SHP77 (cell line): ENCODE measurements at regions not wholly inside any gene's neighbourhood (a gene's known extent, or its start where the extent isn't known, plus 50 kb on each side); places are given as distances from the start of the nearest gene placed in this dataset.
"Not testable (repeated sequence)": the region's sequence is repeated elsewhere in the genome, so short reads cannot be mapped to it uniquely, and the experiment has no call there.

Experiments
- DNase-seq, 2 experiments: peaks; one replicate each; lab custom pipeline; 2025; lab: John Stamatoyannopoulos, UW

DNA sequence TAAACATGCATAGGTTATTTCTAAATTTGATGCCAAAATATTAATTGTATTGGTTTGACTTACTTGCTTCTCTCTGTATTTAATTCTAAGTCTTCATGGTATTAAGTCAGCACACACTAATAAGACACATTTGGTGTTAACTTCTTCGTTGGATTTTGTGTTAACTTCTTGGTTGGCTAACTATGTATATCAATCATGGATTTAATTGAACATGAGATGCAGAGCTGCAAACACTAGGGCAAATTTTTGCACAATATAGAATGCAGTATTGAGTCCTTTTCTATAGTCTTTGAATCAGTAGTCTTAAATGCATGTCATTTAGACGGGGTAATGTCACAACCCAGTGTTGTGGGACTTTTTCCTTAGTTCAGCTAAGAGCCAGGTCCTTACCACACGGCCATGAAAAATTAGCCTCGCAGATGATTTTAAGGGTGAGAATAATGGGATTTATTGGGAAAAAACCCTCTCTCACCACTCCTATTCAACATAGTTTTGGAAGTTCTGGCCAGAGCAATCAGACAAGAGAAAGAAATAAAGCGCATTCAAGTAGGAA is 142.9 kb upstream of the TRIM24 start:
- DNase-seq: no peak

GRCh38 chr7:138324941-138325340 is 135.1 kb upstream of the TRIM24 start:
- DNase-seq: peak; percentile 67 to 73

GRCh38 chr7:138325434-138325833 is 134.6 kb upstream of the TRIM24 start:
- no peak for DNase-seq

- no peak for DNase-seq
These were observed 131.8 kb upstream of the TRIM24 start for GRCh38 chr7:138328215-138328614.

GRCh38 chr7:138332850-138333249 is 127.2 kb upstream of the TRIM24 start:
- DNase-seq: not testable (repeated sequence)

GRCh38 chr7:138338361-138338760 is 121.7 kb upstream of the TRIM24 start:
- DNase-seq: peak; percentile 62 to 70

- DNase-seq: not testable (repeated sequence)
These were observed 120.8 kb upstream of the TRIM24 start for GRCh38 chr7:138339229-138339628.

- no peak for DNase-seq
These were observed 117.1 kb upstream of the TRIM24 start for GRCh38 chr7:138342990-138343389.

DNA sequence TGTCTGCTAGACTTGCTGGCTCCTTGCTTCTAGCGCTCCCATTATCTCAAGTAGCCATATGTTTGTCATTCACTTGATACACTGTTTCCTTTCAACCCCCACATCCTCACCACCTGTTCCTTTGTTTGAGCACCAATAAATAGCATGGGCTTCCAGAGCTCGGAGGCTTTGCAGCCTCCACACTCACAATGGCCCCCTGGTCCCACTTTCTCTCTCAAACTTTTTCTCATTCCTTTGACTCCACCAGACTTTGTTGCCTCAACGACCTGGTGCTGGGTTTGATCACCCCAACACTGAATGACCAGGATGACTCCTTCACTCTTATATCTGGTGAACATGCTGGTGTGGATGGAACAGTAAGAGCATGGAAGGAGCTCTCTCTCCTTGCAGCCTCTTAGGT is 114.5 kb upstream of the TRIM24 start:
- DNase-seq: peak; percentile 49 to 55

- DNase-seq: no peak
These were observed 113.1 kb upstream of the TRIM24 start for GRCh38 chr7:138346975-138347374.

DNA sequence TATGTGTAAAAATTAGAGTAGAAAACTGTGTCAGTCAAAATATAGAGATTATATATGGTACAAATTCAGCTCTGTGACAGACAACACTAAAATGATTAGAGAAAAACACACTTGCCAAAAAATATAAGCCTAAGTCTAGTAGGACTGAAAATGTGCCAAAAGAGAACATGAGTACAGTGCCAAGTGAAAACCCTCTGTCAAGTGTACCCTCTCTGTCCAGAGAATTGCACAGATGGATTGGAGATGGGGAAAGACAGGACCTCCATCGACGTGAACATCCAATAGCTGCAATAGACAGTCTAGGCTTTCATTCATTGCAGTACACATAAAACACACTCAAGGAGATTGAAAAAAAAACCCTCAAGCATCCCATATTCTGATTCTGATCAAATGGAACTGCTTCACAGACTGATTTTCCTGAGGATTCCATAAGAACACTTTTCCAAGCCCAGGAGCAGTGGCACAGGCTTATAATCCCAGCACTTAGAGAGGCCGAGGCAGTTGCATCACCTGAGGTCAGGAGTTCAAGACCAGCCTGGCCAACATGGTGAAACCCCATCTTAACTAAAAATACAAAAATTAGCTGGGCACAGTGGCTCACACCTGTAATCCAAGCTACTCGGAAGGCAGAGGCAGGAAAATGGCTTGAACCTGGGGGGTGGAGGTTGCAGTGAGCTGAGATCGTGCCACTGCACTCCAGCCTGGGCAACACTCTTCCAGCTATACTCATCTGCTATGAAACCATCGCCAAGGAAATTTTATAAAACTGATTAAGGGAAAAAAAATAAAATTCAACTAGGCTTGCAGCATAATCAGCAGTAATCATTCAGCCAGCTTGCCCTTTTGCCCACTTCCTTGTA is 110.0 kb upstream of the TRIM24 start:
- DNase-seq: no peak

- no peak for DNase-seq
These were observed 109.2 kb upstream of the TRIM24 start for GRCh38 chr7:138350701-138351357.

DNA sequence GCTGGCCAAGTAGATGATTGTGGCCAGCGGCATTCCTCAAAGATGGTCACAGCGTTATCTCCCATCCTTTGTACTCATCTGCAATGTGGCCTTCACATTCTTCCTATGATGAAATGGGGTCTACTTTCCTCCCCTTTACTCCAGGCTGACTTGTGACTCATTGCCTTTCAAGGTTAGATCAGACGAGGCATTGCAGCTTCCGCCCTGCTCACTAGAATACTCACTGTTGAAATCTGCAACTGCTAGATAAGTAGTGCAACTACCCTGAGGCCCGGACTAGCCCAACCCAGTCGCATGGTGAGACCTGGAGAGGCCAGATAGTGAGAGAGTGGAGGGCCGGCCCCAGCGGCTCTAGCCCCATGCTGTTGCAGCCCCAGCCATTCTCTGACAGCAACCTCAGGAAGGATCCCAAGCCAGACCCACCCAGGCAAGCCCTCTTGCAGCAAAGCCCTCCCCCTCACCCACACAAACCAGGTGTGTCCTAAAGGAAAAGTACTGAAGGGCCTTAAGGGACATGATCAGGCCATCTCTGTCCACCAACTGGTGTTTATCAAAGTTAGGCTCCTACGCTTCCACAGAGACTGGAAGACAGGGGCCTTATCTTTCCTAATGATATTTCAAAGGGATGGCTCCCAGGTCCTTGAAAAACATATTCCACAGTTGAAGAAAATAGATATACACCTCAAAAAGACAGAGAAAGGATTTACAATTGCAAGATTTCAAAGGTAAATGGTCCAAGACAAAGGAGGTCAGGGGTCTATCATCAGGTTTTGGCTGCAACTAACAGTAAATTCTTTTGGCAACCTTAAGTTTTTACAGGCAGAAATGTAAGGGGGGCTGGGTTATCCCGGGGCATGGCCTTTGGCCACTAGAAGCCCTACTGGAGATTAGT is 107.2 kb upstream of the TRIM24 start:
- no peak for DNase-seq

GRCh38 chr7:138354066-138354465 is 106.0 kb upstream of the TRIM24 start:
- no peak for DNase-seq

DNA sequence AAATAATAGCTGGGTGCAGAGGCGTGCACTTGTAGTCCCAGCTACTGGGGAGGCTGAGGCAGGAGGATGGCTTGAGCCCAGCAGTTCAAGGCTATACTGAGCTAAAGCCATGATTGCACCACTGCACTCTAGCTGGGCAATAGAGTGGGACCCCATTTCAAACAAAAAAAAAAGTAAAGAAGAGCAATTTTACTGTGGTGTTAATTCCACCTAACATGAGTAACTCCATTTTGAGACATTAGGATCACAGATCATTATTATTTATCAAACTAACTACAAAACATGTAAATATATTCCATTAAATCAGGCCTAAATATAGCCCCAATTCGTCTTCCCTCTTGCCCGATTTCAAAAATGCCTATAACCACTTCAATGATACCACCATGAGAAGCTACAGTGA is 104.8 kb upstream of the TRIM24 start:
- DNase-seq: no peak

GRCh38 chr7:138358850-138359341 is 101.2 kb upstream of the TRIM24 start:
- no peak for DNase-seq

DNA sequence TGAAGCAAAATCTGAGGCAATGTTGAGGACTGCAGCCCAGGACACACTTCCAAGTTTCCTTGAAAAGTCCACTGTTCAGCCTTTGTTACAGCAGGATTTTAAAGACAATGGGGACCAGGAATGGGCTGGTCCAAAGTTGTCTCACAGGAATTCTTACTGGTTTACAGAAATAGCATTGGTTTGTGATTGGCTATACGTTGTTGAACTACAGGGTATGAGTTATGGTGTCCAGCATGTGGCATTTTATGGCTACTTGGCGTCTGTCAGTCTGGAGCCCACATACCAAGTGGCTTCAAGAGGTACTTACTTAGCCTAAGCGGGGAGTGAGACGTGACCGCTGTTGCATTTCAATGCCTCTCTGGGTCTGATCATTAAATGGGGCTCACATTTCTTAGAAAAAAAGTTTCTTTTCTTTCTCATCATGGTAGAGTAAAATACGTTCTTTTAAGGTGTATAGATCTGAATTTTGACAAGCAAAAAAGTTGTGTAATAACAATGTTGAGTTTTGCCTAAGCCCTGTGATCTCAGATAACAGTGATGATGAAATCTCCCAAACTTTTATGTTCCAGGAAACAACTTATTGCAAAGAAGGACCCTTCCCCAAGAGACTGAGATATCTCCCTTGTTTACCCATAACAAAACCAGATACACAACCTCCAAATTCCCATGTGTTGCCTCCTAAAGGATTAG is 100.0 kb upstream of the TRIM24 start:
- DNase-seq: peak in 1 of 2 experiments; percentile 14

DNA sequence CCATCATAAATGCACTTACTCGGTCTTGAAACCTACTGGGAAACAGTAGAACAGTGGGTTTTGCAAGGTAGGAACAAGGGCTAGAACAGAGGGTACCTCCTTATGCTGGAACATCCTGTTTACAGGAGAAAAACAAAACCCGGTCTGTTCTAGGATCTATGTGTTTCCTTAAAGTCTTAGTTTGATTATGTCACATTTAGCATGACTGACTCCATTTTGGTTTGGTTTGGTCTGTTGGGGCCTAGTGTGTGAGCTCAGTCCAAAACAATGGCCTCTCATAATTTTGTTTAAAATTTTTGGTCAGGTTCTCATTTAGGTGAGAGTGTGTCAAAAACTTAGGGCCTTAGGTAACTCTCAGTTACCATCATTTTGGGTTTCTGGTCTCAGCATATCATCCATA is 96.3 kb upstream of the TRIM24 start:
- no peak for DNase-seq

- not testable (repeated sequence) for DNase-seq
These were observed 93.9 kb upstream of the TRIM24 start for GRCh38 chr7:138366137-138366536.

DNA sequence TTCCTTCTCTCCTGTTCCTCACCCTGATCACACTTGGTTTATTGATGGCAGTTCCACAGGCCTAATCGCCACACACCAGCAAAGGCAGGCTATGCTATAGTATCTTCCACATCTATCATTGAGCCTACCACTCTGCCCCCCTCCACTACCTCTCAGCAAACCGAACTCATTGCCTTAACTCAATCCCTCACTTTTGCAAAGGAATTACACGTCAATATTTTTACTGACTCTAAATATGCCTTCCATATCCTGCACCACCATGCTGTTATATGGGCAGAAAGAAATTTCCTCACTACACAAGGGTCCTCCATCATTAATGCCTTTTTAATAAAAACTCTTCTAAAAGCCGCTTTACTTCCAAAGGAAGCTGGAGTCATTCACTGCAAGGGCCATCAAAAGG is 93.4 kb upstream of the TRIM24 start:
- DNase-seq: not testable (repeated sequence)

DNA sequence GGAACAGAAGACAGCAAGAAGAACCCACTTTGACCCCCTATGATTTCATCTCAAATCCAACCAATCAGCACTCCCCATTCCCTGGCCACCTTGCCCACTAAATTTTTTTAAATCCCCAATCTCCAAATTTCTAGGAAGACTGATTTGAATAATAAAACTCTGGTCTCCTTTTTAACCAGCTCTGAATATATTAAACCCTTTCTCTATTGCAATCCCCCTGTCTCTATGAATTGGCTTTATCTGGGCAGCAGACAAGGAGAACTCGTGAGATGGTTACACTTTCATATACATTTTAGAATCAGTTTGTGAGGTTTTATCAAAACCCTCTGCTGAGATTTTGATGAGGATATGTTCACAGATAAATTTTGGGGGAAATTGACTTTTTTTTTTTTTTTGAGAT is 90.3 kb upstream of the TRIM24 start:
- DNase-seq: no peak
